ENCODE measurements at regions not wholly inside any gene's neighbourhood (a gene's known extent, or its start where the extent isn't known, plus 50 kb on each side); places are given as distances from the start of the nearest gene placed in this dataset.
A peak's percentile ranks its signal among the peaks of the same experiment; 100 is the strongest.

- Mint-ChIP-seq H3K4me1 (peaks cover 29% of the 10 kb centered on the region), H3K27ac (no peak overlapping the region), H3K36me3 (no peaks in the 10 kb centered on the region), H3K27me3 (no peaks in the 10 kb centered on the region), H3K4me3 (no peak overlapping the region), H3K9me3 (no peaks in the 10 kb centered on the region)
These were observed 200.9 kb downstream of the AUH start for GRCh38 chr9:91160599-91161464.

- H3K27me3 Mint-ChIP-seq: no peaks in the 10 kb centered on the region
- H3K4me1 Mint-ChIP-seq: peaks cover 29% of the 10 kb centered on the region
- H3K9me3 Mint-ChIP-seq: no peaks in the 10 kb centered on the region
- H3K4me3 Mint-ChIP-seq: no peak overlapping the region
- no peaks in the 10 kb centered on the region for H3K36me3 Mint-ChIP-seq
- H3K27ac Mint-ChIP-seq: no peak overlapping the region
These were observed 200.0 kb downstream of the AUH start for GRCh38 chr9:91161465-91162300.

GRCh38 chr9:91162311-91162710 is 199.4 kb downstream of the AUH start:
- Mint-ChIP-seq H3K4me1 (peaks cover 29% of the 10 kb centered on the region), H3K36me3 (no peaks in the 10 kb centered on the region), H3K4me3 (peak overlapping the region; percentile 38)

GRCh38 chr9:91162784-91163443 is 198.8 kb downstream of the AUH start:
- Mint-ChIP-seq H3K4me1 (peaks cover 29% of the 10 kb centered on the region), H3K27ac (peak overlapping the region; percentile 82), H3K4me3 (peak overlapping the region; percentile 38), H3K9me3 (no peaks in the 10 kb centered on the region), H3K27me3 (no peaks in the 10 kb centered on the region), H3K36me3 (no peaks in the 10 kb centered on the region)

More at GRCh38 chr9:91162311-91162710, 199.4 kb downstream of the AUH start:
- Mint-ChIP-seq H3K9me3 (no peaks in the 10 kb centered on the region), H3K27ac (peak overlapping the region; percentile 82), H3K27me3 (no peaks in the 10 kb centered on the region)

- Mint-ChIP-seq H3K27ac (no peak overlapping the region), H3K4me3 (no peak overlapping the region), H3K9me3 (no peaks in the 10 kb centered on the region), H3K36me3 (no peaks in the 10 kb centered on the region), H3K4me1 (peaks cover 29% of the 10 kb centered on the region), H3K27me3 (no peaks in the 10 kb centered on the region)
These were observed 198.3 kb downstream of the AUH start for GRCh38 chr9:91163444-91163772.

- Mint-ChIP-seq H3K27ac (no peak overlapping the region), H3K27me3 (no peaks in the 10 kb centered on the region), H3K36me3 (no peaks in the 10 kb centered on the region), H3K4me3 (no peak overlapping the region), H3K9me3 (no peaks in the 10 kb centered on the region), H3K4me1 (peaks cover 29% of the 10 kb centered on the region)
These were observed 197.8 kb downstream of the AUH start for GRCh38 chr9:91163773-91164471.
